GM19351 (cell line): ENCODE measurements at regions not wholly inside any gene's neighbourhood (a gene's known extent, or its start where the extent isn't known, plus 50 kb on each side); places are given as distances from the start of the nearest gene placed in this dataset.

Source experiments
- ATAC-seq: cut with Tn5 transposase; IDR thresholded peaks from one replicate; pipeline ENCODE4 v1.9.1; 2021; ENCODE audit warnings: mild to moderate bottlenecking, moderate library complexity; ENCODE audit not compliant: unreplicated experiment

DNA sequence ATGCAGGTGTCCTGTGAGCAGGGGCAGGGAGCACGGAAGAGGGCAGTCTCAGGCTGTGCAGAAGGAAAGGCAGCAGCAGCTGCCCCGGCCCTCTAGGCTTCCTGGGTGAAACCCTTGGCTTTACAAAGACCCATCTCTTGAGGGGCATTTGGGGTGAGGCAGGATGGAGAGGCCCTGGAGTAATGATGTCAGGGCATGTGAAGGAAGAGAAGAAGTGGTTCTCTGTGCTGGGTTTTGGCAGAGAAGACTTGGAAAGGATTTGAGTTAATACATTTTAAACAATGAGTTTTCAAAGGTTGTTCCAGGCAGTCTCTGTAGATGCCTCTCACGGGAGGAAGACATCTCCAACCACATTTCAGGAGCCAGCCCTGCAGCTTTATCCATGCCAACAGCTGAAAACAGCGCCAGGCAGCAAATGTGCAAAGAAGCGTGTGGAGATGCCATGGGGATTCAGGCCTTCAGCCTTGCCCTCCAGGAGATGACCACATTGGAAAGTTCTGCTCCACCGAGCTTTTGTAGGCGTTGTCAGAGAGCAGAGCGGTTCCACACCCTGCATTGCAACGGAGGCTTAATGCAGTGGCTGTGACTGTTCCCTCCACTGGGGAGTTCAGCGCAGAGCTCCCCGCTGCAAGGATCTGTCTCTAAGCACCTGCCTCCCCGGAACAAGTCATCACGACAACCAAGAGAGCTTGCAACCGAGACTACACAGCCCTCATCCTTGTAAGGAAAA is 322.8 kb downstream of the UQCRFS1 start:
- ATAC-seq = no peak

GRCh38 chr19:28887920-28888618 is 324.9 kb downstream of the UQCRFS1 start:
- no peak for ATAC-seq

- ATAC-seq = no peak
Measured at GRCh38 chr19:28886708-28887107, 326.2 kb downstream of the UQCRFS1 start.

DNA sequence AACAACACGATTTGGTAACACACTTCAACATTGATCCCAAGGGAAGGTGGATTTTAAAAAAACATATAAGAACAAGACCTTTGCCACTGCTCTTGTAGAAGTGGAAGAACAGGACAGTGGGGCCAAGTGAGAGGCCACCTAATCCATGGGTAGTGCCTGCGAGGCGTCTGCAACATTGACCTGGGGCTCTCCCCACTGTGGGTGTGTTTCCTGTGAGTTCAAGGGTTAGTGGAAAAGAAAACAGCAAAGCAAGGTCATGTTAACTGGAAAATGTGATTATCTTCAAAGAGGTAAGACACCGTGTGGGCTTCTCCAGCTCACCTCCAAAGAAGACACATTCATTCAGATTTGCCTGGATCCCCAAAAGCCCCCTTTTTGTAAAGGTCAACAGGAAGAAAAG is 327.0 kb downstream of the UQCRFS1 start:
- ATAC-seq = no peak

- ATAC-seq = no peak
Measured at GRCh38 chr19:28884786-28885476, 328.0 kb downstream of the UQCRFS1 start.

- ATAC-seq = no peak
Measured at GRCh38 chr19:28883241-28883693, 329.7 kb downstream of the UQCRFS1 start.

GRCh38 chr19:28882818-28883217 is 330.1 kb downstream of the UQCRFS1 start:
- no peak for ATAC-seq

GRCh38 chr19:28881616-28882015 is 331.3 kb downstream of the UQCRFS1 start:
- ATAC-seq = no peak

GRCh38 chr19:28880735-28881401 is 332.1 kb downstream of the UQCRFS1 start:
- ATAC-seq = no peak

DNA sequence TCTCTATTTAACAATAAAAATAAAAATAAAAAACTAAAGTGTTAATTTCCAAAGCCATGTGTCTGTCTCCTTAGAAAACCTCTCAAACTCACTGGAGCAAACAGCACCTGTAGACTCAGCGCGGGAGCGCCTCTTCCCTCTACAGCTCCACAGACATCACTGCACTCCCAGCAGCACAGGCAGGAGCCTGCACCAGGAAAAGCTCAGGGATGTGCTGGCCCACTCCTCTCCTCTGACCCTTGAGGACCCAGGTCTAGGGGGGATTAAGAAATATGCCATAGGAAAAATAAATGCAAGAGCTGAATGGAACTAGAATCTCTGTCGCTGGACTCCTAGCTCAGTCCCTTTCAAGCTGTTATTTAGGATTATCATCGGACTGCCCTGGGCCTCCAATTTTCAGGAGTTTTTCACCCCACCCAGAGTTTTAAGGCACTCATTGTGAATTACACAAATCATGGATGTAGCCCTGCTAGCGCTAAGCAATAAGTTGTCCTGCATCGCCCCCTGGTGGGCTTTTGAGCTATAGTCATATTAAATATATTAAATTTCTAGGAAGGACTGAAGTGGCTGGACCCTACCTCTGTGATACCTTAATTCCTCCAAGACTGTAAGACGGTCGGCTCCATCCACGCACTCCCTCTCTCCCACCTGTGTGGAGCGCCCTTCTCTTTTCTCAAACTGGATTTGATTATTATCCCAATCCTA is 333.9 kb downstream of the UQCRFS1 start:
- ATAC-seq = no peak

- no peak for ATAC-seq
Measured at GRCh38 chr19:28876609-28877123, 336.3 kb downstream of the UQCRFS1 start.

GRCh38 chr19:28874742-28875141 is 338.2 kb downstream of the UQCRFS1 start:
- no peak for ATAC-seq

DNA sequence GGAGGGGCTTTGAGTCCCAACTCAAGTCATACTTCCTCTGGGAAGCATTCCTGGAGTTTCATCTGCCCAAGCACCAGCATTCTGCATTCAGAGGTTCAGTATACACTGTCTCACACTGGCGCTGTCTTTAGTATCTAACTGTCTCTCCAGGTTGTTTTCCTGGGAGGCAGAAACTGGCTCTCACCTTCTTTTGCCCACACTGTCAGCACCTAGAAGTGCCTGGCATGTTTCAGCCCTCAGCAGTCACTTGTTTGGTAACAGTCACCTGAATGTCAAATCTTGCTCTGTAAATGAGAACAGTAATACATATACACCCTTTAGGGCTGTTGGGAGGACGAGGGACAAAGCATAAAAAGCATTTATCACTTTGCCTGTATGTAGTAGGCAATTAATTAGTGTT is 339.6 kb downstream of the UQCRFS1 start:
- no peak for ATAC-seq

- no peak for ATAC-seq
Measured at GRCh38 chr19:28871099-28871725, 341.7 kb downstream of the UQCRFS1 start.

DNA sequence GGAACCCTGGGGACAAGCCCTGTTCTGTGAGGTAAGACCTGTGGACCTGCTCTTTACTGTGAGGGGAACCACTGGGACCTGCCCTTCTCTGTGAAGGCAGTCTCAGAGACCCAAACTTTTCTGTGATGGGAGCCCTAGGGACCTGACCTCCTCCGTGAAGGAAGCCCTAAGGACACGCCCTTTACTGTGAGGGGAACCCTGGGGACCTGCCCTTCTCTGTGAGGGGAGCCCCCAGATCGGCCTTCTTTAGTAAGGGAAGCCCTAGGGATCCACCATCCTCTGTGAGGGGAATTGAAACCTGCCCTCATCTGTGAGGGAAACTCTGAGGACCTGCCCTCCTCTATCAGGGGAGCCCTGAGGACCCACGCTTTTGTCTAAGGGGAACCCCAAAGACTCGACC is 343.5 kb downstream of the UQCRFS1 start:
- ATAC-seq = no peak

DNA sequence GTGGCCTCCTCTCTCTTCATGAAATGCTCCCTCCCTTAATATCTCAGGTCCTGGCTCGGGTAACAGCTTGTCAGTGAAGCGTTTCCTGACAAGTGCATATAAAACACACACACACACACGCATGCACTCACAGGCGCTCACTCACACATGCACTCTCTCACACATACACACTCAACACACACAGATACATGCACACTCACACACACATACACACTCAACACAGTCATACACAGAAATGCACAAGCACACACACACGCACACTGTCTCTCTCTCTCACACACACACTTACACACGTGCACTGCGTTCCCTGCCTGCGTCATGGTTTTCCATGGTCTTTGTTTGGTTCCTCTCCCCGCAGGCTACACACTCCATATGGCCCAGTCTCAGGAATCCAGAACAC is 344.1 kb downstream of the UQCRFS1 start:
- no peak for ATAC-seq

- ATAC-seq = no peak
Measured at GRCh38 chr19:28867978-28868377, 345.0 kb downstream of the UQCRFS1 start.

GRCh38 chr19:28864577-28865042 is 348.3 kb downstream of the UQCRFS1 start:
- no peak for ATAC-seq

DNA sequence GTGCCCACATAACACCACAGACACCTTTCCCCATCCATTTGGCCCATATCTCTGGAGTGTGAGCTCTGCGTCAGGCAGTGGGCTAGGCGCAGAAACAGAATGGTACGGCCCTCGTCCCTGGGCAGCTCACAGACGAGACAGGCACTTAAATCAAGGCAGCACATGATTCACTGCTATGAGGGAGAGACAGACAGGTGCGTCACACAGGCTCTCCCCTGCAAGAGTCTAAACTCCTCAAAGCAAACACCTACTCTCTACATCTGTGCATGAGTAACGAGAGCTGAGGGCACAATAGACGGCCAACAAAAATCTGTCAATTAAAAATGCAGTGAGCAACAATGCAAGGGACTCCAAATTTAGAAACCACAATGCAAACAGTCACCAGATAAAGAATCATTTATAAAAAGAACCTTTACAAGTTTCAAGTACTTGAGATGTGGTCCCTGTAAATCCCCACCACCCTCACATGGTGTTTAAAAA is 348.9 kb downstream of the UQCRFS1 start:
- ATAC-seq = no peak

DNA sequence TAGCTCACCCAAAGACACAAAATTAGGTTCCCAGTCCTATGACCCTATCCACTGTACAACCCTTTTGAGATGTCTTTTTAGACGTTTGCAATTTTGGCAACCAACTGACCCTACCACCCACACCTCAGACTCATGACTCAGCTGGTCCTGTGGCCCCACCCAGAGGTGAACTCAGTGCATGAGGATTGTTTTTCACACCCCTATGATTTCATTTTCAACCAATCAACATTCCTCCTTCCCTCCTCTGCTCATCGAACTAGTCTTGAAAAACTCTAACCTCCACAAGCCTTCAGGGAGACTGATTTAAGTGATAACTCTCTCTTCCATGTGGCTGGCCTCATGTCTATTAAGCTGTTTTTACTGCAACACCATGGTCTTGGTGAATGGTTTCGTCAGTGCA is 350.7 kb downstream of the UQCRFS1 start:
- no peak for ATAC-seq
